ENCODE measurements at regions not wholly inside any gene's neighbourhood (a gene's known extent, or its start where the extent isn't known, plus 50 kb on each side); places are given as distances from the start of the nearest gene placed in this dataset.

- Histone ChIP-seq H3K4me2 (ENCODE audit: low read length) (no peak overlapping the region), H3K27me3 (ENCODE audit: insufficient read depth, low read length) (no peaks in the 10 kb centered on the region), H3K4me3 (replicated peaks in 1 of 2; ENCODE audit: low read depth in 1 of 2, low read length in 2 of 2) (no peak overlapping the region), H3K9me3 (ENCODE audit: control insufficient read depth in 1 of 2, insufficient read depth in 1 of 2, low read depth in 1 of 2, low read length in 2 of 2) (0 out of 4 replicates have a peak, but pooled peaks cover 0 to 4% of the 10 kb centered on the region in 2 experiments), H3K4me1 (ENCODE audit: control insufficient read depth in 1 of 2, insufficient read depth in 2 of 2, low read length in 2 of 2) (no peaks in the 10 kb centered on the region), H2AFZ (ENCODE audit: low read depth, low read length, poor library complexity, severe bottlenecking) (no peak overlapping the region), H3K36me3 (ENCODE audit: control insufficient read depth in 1 of 2, insufficient read depth in 2 of 2, low read length in 2 of 2) (no peaks in the 10 kb centered on the region), H3K79me2 (ENCODE audit: insufficient read depth, low read length) (no peaks in the 10 kb centered on the region), H4K20me1 (ENCODE audit: insufficient read depth) (no peaks in the 10 kb centered on the region), H3K9me2 (ENCODE audit: insufficient read depth) (no peaks in the 10 kb centered on the region), H3K27ac (ENCODE audit: low read depth, low read length) (no peak overlapping the region), H3K9ac (ENCODE audit: low read length) (no peak overlapping the region)
- ChIA-PET RAD21 (ENCODE audit: low non-redundant PET in 1 of 2, low total read pairs in 2 of 2, uncharacterized antibody in 2 of 2, unreplicated experiment in 2 of 2) (no interaction called here), POLR2A (no interaction called here), CTCF (no interaction called here)
- no peak for ATAC-seq
- DNase-seq (ENCODE audit: low read depth, low spot score): no peak
- intact Hi-C loops (cut with micrococcal nuclease): no loop called here
- TF ChIP-seq CBX3 (IDR thresholded peaks at IDR 0.05; ENCODE audit: low read depth) (no peak), FOSL1 (IDR thresholded peaks at IDR 0.05; ENCODE audit: low read depth) (no peak), SP1 (IDR thresholded peaks at IDR 0.05; ENCODE audit: low read depth) (no peak), SRF (IDR thresholded peaks at IDR 0.05; ENCODE audit: low read depth) (no peak), ZNF274 (IDR thresholded peaks at IDR 0.05; ENCODE audit: low read depth, low read length) (no peak), ZFX (IDR thresholded peaks at IDR 0.05) (no peak), POLR2AphosphoS5 (IDR thresholded peaks at IDR 0.05; ENCODE audit: low read depth, low read length) (no peak), SIN3A (IDR thresholded peaks at IDR 0.05; ENCODE audit: low read depth) (no peak)
- TF ChIP-seq, protein P1, sequence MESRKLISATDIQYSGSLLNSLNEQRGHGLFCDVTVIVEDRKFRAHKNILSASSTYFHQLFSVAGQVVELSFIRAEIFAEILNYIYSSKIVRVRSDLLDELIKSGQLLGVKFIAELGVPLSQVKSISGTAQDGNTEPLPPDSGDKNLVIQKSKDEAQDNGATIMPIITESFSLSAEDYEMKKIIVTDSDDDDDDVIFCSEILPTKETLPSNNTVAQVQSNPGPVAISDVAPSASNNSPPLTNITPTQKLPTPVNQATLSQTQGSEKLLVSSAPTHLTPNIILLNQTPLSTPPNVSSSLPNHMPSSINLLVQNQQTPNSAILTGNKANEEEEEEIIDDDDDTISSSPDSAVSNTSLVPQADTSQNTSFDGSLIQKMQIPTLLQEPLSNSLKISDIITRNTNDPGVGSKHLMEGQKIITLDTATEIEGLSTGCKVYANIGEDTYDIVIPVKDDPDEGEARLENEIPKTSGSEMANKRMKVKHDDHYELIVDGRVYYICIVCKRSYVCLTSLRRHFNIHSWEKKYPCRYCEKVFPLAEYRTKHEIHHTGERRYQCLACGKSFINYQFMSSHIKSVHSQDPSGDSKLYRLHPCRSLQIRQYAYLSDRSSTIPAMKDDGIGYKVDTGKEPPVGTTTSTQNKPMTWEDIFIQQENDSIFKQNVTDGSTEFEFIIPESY (IDR thresholded peaks at IDR 0.05; ENCODE audit: extremely low read depth, insufficient replicate concordance, low read length): no peak
- BruUV-seq (replicated peaks): no TSS peak
Observed at GRCh38 chr18:2431806-2432205, 139.5 kb downstream of the METTL4 start.

- ChIA-PET RAD21 (ENCODE audit: low non-redundant PET in 1 of 2, low total read pairs in 2 of 2, uncharacterized antibody in 2 of 2, unreplicated experiment in 2 of 2) (interaction anchor here in 1 of 2 experiments (0.6 kb wide), 1 partner anchor 27 kb away, joined by 3 read pairs; no protein-coding TSS in a partner anchor), POLR2A (no interaction called here), CTCF (no interaction called here)
- ATAC-seq (no peak), DNase-seq (ENCODE audit: low read depth, low spot score) (no peak)
- no peak overlapping the region for H3K9ac ChIP-seq (ENCODE audit: low read length)
- H3K9me2 ChIP-seq (ENCODE audit: insufficient read depth): no peaks in the 10 kb centered on the region
- H3K27me3 ChIP-seq (ENCODE audit: insufficient read depth, low read length): no peaks in the 10 kb centered on the region
- H3K36me3 ChIP-seq (ENCODE audit: control insufficient read depth in 1 of 2, insufficient read depth in 2 of 2, low read length in 2 of 2): no peaks in the 10 kb centered on the region
- H3K79me2 ChIP-seq (ENCODE audit: insufficient read depth, low read length): no peaks in the 10 kb centered on the region
- H3K4me2 ChIP-seq (ENCODE audit: low read length): no peak overlapping the region
- H3K4me3 ChIP-seq (replicated peaks in 1 of 2; ENCODE audit: low read depth in 1 of 2, low read length in 2 of 2): no peak overlapping the region
- TF ChIP-seq MAX (IDR thresholded peaks at IDR 0.05) (no peak), ZNF274 (IDR thresholded peaks at IDR 0.05; ENCODE audit: low read depth, low read length) (no peak), SIN3A (IDR thresholded peaks at IDR 0.05; ENCODE audit: low read depth) (no peak), EGR1 (IDR thresholded peaks at IDR 0.05; ENCODE audit: low read depth) (no peak), CBX3 (IDR thresholded peaks at IDR 0.05; ENCODE audit: low read depth) (no peak), EZH2phosphoT487 (IDR thresholded peaks at IDR 0.05; ENCODE audit: borderline replicate concordance) (no peak), SP1 (IDR thresholded peaks at IDR 0.05; ENCODE audit: low read depth) (no peak), SRF (IDR thresholded peaks at IDR 0.05; ENCODE audit: low read depth) (no peak), FOSL1 (IDR thresholded peaks at IDR 0.05; ENCODE audit: low read depth) (no peak), YY1 (IDR thresholded peaks at IDR 0.05; ENCODE audit: extremely low read depth, insufficient replicate concordance, low read depth, low read length) (no peak), POLR2AphosphoS5 (IDR thresholded peaks at IDR 0.05; ENCODE audit: low read depth, low read length) (no peak), RAD21 (IDR thresholded peaks at IDR 0.05; ENCODE audit: low read depth) (no peak), POLR2A (IDR thresholded peaks at IDR 0.05; ENCODE audit: borderline replicate concordance, extremely low read depth, insufficient read depth, insufficient read length) (no peak), ZFX (IDR thresholded peaks at IDR 0.05) (no peak), ELF1 (IDR thresholded peaks at IDR 0.05; ENCODE audit: borderline replicate concordance, low read depth) (no peak)
- TF ChIP-seq, protein P2, sequence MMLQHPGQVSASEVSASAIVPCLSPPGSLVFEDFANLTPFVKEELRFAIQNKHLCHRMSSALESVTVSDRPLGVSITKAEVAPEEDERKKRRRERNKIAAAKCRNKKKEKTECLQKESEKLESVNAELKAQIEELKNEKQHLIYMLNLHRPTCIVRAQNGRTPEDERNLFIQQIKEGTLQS (IDR thresholded peaks at IDR 0.05): no peak
- TF ChIP-seq, protein P1 (IDR thresholded peaks at IDR 0.05; ENCODE audit: extremely low read depth, insufficient replicate concordance, low read length): no peak
- intact Hi-C loops (cut with micrococcal nuclease): no loop called here
- no peak overlapping the region for H3K27ac ChIP-seq (ENCODE audit: low read depth, low read length)
- H2AFZ ChIP-seq (ENCODE audit: low read depth, low read length, poor library complexity, severe bottlenecking): no peak overlapping the region
- H4K20me1 ChIP-seq (ENCODE audit: insufficient read depth): no peaks in the 10 kb centered on the region
- H3K4me1 ChIP-seq (ENCODE audit: control insufficient read depth in 1 of 2, insufficient read depth in 2 of 2, low read length in 2 of 2): no peaks in the 10 kb centered on the region
- 0 out of 4 replicates have a peak, but pooled peaks cover 0 to 4% of the 10 kb centered on the region in 2 experiments for H3K9me3 ChIP-seq (ENCODE audit: control insufficient read depth in 1 of 2, insufficient read depth in 1 of 2, low read depth in 1 of 2, low read length in 2 of 2)
- BruUV-seq (replicated peaks): no TSS peak
Observed at GRCh38 chr18:2433366-2433765, 137.9 kb downstream of the METTL4 start.
